ENCODE measurements at regions not wholly inside any gene's neighbourhood (a gene's known extent, or its start where the extent isn't known, plus 50 kb on each side); places are given as distances from the start of the nearest gene placed in this dataset.
A peak's percentile ranks its signal among the peaks of the same experiment; 100 is the strongest.
"Not testable (repeated sequence)": the region's sequence is repeated elsewhere in the genome, so short reads cannot be mapped to it uniquely, and the experiment has no call there.

DNA sequence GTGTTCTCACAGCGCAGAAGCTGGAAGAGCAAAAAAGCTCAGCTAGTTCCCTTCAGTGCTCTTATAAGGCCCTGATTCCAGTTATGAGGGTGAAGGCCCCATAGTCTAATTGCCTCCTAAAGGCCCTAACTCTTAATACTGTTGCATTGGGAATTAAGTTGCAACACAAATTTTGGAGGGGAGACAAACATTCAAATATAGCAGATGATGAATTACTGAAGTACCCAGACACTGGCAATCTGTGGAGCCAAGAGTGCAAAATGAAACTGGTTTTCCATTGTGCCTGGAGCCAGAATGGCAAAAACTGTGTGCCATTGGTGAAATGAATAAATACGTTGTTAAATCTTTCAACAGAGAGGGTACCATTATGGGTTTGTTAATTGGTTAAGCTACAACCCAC, 356.0 kb downstream of the PPARGC1A start:
- no peak for DNase-seq (ENCODE audit: low read depth)

DNA sequence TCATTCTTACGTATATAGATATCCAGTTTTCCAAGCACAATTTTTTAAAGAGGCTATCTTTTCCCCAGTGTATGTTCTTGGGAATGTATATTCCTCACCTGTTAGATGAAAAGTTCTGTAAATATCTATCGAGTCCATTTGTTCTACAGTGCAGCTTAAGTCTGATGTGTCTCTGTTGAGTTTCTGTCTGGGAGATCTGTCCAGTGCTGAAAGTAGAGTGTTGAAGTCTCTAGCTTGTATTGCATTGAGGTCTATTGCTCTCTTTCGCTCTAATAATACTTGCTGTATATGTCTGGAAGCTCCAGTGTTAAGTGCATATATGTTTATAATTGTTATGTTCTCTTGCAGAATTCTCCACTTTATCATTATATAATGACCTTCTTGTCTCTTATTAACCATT, 373.1 kb downstream of the PPARGC1A start:
- no peak for DNase-seq (ENCODE audit: low read depth)

DNA sequence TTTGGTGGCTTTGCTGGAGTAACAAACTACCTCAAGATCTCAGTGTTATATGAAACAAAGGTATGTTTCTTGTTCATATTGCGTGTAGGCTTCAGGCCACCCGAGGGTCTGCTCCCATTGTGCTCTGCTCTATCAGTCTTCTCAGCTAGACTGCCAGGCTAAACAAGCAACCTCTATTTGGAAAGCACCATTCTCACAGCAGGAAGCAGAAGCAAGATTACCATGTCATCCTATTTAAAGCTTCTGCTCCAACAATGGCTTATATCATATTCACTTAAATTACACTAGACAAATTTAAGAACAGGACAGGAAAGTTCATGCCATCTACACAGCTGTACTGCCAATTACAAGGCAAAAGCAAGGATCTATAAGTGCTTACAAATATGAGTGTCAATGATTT, 385.8 kb downstream of the PPARGC1A start:
- DNase-seq (ENCODE audit: low read depth), result no peak

DNA sequence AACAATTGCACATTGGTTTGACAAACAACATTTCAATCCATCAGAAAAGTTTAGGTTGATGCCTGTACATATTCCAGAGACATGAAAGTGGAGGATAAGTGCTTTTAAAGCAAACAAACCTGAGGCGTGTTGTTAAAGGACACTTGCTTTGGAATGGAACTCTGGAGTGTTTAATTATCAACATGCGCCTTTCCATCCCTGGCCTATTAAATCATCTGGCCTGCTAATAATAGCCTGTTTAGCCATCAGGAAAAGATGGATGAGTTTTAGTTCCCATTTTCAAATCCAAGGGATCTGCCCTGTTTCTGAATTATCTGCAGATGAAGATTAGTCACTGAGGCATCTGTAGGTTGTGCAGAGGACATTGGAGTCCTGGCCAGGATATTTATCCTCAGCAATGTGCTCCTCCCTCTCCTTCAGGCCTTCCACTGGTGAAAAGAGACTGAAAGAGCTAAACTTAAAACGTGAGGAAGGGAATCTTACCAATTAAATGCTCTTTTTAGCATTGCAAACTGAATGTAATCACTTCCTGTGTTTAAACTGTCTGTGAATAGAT, 388.9 kb downstream of the PPARGC1A start:
- no peak for DNase-seq (ENCODE audit: low read depth)

DNA sequence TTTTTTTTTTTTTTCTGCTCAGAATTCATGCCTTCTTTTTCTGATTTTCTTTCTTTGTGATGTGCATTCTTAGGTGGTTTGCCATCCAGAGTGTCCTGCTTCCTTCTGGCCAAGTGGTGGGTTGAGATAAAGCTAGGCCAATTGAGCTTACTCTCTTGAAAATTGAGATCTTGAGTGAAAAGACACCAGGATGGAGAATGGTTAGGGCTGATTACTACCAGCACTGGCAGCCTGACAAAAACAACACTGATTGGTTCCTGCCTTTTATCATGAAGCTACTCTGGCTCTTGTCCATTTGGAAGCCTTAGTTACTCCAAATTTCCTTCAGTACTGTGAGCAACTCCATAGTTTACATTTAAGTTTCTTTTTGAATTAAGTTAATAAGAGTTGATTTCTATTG, 404.0 kb downstream of the PPARGC1A start:
- no peak for DNase-seq (ENCODE audit: low read depth)

DNA sequence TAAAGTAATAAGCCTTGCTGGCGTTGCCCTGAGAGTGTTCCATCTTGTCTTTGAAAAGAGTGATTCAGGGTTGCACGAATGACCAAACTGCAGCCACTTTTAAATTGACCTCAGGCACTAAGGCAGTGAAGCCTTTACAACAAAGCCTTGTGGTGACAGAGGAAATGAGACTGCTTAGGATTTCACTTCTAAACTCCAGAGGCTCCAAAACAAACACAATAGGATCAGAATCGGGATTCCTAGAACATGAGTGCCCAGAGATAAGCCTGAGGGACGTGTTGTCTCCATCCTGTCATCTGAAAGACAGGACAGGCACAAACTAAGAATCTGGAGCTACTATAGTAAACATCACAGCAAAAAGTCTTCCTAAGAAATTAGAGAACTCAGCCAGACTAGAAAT, 405.2 kb downstream of the PPARGC1A start:
- DNase-seq (ENCODE audit: low read depth), result no peak

DNA sequence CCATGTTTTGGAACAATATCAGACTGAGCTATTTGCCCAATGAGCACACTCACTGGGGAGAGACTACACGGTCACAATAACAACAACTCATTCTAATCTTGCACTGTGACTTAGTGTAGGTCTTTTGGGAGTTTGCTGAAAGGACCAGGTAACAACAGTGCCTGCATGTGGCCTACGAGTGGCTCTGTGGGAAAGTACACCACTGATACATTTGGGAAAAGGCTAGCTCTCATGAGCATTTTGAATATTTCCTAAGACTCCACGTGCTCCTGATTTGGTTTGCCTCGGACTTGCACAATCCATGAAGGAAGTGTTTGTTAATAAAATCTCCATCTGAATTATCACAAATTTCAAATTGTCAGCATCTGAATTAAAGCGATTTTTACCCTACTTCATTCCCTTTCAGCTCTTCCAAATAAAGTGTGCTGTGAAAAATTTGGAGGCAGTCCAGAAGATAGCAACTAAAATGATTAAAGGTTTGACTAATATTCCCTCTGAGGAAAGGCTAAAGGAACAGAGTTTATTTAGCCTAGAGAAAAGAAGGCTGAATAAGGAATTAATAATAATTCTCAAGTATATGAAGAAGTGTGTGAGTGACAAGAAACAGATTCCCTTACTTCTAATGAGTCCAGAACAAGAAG, 406.4 kb downstream of the PPARGC1A start:
- peak; percentile 5 for DNase-seq (ENCODE audit: low read depth)

DNA sequence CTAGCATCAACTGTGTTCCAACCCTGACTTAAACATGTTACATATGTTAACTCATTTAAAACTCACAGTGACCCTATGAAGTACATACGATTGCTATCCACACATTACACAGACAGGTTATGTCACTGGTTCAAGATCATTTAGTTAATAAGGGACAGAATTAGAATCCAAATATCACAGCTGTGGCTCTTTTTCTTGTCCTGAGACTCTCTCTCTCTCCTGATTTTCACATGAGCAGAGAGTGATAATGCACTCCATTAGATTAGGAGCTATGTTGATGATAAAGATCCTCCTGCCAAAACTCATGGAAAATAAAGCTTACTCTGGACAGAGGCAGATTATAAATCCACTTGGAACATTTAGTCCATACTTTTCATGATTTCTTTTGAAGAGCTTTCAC, 408.3 kb downstream of the PPARGC1A start:
- DNase-seq (ENCODE audit: low read depth), result no peak

DNA sequence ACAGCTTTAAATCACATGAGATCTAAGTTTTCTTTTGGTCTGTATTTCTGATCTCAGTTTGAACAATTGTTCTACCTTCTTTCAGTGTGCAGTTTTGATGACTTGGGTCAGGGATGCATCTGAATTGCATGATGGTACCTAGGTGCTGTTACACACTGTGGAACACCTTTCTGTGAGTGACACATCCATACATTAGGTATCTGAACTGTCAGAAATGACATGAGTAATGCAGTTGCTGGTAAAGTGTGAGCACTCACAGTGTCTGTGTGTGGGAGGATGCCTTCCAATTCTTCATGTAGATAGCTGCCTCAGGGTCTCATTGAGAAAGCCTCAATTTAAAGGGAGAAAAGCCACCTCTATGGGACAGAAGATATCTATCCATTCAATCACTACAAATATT, 411.9 kb downstream of the PPARGC1A start:
- no peak for DNase-seq (ENCODE audit: low read depth)

DNA sequence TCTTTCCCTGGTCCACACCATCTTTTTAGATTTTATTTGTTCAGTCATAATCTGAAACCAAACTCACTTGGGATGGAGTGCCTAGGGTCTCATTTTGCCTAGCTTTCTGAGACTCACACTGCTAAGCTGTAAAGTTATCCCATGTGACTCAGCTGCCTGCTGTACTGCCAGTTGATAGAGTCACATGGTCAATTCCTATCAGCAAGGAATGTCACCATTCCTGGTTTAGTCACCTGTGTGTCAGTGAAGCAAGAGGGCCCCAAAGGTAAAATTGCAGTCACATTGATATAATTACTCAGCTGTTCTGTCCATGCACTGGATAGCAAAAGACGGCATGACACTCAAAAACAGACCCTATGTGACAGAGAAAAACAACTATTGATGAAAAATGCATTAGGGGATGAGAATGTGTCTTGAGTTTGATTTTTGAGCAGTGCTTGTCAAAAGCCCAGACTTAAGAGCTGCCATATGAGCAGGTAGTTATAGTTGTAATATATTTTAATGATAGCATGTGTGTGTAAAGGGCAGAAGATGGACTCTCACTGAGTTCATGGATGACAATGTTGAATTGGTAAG, 413.2 kb downstream of the PPARGC1A start:
- no peak for DNase-seq (ENCODE audit: low read depth)

DNA sequence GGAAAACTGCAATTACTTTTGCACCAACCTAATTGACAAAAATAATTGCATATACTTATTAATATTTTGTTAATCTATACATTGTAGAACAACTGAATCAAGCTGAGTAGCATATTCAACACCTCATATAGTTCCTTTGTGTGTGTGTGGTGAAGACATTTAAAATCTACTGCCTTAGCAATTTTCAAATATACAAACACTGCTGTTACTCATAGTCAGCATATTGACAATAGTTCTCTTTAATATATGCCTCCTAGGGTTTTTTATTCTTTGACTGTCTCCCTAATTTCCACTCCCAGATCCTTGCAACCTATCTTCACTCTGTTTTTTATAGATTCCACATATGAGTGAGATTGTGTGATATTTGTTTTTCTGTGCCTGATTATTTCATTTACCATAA, 426.8 kb downstream of the PPARGC1A start:
- no peak for DNase-seq (ENCODE audit: low read depth)

DNA sequence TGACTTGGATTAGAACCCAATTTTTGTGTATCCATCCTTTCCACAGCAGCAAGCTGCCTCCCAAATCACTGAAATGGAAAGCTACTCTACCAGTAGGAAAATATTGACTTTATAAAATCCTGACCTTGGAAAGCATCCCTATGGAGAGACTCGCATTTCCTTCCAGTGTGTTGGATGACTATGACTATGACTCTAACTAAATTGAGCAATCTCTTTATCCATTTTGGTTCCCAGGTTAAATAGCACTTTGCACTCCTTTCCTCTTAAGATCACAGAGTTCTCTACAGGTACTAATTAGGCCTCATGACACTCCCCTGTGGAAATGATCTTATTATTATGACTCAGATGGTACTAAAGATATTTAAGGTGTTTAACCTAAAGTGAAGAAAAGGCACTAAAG, 431.8 kb downstream of the PPARGC1A start:
- DNase-seq (ENCODE audit: low read depth), result no peak

DNA sequence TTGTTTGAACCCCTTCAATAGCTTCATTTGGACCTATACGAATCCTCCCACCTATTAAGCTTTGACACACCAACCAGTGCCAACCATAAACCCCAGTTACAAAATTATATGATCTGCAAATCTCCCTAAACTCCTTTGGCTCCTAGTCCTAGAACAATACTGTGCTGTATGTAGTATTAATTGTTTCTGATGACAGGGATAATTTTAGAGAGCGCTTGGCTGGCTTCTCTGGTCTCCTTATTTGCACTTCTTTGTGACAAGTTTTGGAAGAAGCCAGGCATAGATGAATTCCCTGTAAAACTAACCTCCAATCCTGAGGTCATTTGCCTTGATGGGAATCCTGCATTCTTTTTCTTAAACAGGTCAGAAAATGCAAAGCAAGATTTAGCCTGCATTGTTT, 433.0 kb downstream of the PPARGC1A start:
- no peak for DNase-seq (ENCODE audit: low read depth)

DNA sequence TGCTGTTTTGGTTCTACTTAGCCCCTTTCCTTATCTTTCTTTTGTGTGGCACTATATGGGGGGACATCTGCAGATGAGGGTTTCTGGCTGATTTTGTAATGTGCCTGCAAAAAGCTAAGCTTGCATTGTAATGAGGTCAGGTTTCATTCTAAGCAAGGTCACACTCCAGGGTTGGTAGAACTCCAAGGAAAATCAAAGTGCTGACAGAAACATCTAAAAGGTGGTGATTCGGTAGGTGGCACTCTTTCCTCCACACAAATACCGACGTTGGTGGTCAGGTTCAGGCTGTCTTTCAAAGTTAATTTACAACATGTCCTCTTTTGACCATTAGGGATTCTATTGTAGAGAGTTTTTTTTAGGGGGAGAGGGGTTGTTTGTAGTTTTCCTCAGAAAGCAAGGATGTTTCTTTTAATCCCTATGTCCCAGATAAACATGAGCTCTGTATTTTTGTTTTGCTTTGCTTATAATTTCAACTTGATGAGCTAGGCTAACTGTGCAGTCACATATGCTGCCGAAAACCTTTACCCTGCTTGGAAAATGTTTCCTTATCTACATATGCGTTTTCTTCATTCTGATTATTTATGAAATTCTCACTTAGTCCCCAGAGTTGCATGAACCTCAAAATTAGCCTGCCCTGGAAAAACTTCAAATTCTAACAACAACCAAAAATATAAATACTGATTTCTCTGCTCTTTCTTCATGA, 434.2 kb downstream of the PPARGC1A start:
- peak; percentile 36 for DNase-seq (ENCODE audit: low read depth)

DNA sequence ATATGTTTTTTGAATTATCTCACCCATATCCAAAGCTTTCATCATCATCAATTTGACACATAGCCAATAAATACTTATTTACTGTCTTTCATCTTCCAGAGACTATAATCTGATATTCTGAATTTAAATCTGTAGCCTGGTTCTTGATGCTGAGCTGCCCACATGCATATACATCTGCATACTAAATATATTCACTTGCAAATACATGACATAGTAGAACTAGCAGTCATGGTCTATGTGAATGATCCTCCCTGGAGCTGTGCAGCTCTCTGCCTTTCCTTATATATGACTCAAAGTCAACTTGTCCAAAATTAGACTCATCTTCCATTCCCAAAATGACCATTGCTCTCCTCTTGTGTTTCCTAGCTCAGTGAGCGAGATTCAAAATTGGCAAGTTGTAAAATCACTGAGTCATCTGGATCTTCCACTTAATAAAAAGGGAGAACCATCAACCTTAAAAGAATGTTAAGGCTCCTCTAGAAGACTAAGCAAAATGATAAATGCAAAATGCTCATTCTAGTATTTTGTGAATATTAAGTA, 448.2 kb downstream of the PPARGC1A start:
- DNase-seq (ENCODE audit: low read depth), result no peak

DNA sequence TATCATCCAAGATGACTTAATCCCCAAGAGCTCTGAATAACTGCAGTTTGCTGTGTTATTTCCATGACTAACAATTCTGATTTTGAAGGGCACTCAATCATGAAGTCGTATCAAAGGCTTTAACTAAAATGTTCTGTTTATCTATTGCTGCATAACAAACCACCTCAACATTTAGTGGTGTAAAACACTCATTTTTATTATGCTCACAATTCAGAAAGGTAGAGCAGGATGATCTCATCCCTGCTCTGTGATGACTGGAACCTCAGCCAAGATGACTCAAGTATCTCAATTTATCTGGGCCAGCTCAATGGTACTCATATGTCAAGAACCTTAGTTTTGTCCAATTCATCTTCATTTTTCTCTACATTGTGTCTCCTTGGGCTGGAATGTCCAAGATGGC, 451.1 kb downstream of the PPARGC1A start:
- DNase-seq (ENCODE audit: low read depth), result no peak

DNA sequence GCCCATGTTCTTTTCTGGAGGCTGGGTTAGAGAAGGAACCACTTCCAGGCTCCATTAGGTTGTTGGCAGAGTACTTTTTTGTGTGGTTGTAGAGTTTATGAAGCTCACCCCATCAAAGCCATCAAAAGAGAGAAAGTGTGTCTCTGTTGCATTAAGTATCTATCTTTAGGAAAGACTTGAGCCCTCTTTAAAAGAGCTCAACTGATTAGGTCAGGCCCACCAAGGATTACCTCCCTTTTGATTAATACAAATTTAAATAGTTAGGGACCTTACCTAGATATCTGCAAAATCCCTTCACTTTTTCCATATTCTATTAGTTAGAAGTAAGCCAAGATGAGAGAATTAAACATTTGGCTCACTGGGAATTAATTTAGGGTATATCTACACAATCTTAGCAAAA, 460.4 kb downstream of the PPARGC1A start:
- no peak for DNase-seq (ENCODE audit: low read depth)

DNA sequence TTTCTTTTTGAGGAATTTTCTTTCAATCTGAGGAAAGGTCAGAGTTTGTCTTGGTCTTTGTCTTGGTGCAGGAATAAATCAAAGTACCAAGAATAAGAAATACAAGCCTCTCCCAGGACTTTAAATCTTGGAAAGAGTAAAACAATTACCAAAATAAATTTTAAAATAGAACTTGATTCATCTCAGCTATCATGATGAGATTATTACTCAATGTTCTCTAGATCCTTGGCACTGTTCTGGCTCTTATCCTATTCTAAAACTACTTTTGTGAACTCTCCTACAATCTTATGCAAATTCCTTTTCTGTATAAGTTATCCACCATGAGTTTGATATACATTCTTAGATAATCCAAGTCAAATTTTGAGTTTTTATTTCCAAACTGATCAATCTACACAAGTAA, 464.3 kb downstream of the PPARGC1A start:
- no peak for DNase-seq (ENCODE audit: low read depth)

DNA sequence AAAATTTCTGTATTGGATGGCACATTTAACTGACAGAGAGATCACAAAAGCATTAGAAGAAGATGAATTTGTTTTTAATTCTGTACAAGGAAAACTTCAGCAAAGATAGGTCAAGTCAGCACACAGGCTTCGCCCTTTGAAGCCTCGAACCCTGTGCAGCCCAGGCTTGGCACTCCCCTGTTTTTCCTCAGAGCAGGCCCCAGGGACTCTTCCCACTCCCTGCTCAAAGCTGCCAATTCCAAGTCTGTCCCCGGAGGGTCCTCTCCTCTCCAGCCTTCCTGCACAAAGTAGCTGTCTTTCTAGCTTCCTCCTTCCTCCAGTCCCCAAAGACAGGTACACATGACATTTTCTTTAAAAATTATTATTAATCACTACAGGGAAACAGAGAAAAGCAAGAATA, 466.3 kb downstream of the PPARGC1A start:
- DNase-seq (ENCODE audit: low read depth), result no peak

DNA sequence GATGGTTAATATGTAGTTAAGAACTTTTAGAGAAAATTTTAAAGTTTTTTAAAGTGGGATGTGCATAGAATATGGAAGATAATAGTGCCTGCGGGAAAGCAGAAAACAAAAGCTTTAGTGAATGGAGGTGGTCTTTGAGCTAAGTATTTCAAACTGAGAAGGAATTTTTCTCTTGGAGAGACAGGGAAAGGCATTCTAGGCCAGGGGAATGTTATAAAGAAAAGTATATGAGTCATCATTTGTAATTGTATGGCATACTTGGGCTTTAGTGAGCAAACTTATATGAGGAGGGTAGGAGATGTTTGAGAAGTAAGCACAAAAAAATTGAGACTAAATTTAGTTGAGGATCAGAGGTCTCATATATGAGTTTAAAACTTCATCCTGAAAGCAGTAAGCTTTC, 467.0 kb downstream of the PPARGC1A start:
- DNase-seq (ENCODE audit: low read depth), result no peak

DNA sequence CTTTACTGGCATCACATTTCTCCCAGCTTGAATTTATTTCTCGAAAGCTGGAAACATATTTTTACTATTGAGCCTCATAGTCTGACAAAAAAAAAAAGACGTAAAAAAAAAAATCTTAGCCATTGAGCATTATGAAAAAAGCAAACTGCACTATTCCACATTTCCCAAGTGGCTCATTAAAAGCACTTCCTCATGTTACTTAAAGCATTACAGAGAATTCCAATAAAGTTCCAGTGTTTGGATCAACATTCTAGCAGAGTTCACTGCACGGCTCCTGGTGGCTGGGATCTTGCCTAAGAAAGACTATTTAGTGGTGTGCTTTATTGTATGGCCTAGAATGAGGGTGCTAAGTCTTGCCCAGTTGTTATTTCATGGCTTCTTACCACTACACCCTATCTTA, 476.2 kb downstream of the PPARGC1A start:
- peak; percentile 53 for DNase-seq (ENCODE audit: low read depth)

DNA sequence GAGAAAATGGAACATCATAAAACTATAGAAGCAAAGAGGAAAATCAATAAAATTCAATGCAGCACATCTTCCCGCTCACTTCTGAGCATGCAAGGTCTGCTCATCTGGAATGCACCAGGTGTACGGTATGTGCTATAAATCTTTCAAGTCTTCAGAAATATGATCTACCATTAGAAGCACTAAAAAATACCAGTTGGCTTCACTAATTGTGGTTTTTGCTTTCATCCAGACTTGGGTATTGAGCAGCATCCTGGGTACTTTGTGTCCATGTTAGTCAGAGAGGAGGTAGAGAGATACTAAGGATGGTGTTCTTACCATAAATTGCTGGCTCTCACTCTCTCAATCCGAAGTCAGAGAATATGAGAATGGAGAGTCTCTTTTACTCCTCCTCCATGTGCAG, 477.1 kb downstream of the PPARGC1A start:
- no peak for DNase-seq (ENCODE audit: low read depth)

DNA sequence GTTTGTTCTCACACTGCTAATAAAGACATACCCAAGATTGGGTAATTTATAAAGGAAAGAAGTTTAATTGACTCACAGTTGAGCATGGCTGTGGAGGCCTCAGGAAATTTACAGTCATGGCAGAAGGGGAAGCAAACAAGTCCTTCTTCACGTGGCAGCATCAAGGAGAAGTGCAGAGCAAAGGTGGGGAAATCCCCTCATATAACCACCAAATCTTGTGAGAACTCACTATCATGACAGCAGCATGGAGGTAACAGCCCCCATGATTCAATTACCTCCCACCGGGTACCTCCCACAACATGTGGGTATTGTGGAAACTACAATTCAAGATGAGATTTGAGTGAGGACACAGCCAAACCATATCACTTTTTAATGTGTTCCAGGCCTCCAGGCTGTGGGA, 480.9 kb downstream of the PPARGC1A start:
- DNase-seq (ENCODE audit: low read depth), result not testable (repeated sequence)

Data from forelimb muscle (tissue), 1 donor.